NCI-H2107 (cell line): ENCODE measurements at regions not wholly inside any gene's neighbourhood (a gene's known extent, or its start where the extent isn't known, plus 50 kb on each side); places are given as distances from the start of the nearest gene placed in this dataset.

Source experiments
- DNase-seq: peaks from one replicate; lab custom pipeline; 2025; lab: John Stamatoyannopoulos, UW

GRCh38 chr13:103961784-103962183, 895.6 kb upstream of the SLC10A2 start:
- DNase-seq = no peak

GRCh38 chr13:103961129-103961528, 894.9 kb upstream of the SLC10A2 start:
- DNase-seq = no peak

GRCh38 chr13:103960001-103960400, 893.8 kb upstream of the SLC10A2 start:
- DNase-seq = no peak

- DNase-seq = no peak
Measured at GRCh38 chr13:103958691-103959090, 892.5 kb upstream of the SLC10A2 start.

- DNase-seq = no peak
Measured at GRCh38 chr13:103957939-103958338, 891.7 kb upstream of the SLC10A2 start.

- no peak for DNase-seq
Measured at GRCh38 chr13:103953859-103954258, 887.6 kb upstream of the SLC10A2 start.

- DNase-seq = no peak
Measured at GRCh38 chr13:103952183-103952582, 886.0 kb upstream of the SLC10A2 start.

GRCh38 chr13:103948426-103948825, 882.2 kb upstream of the SLC10A2 start:
- no peak for DNase-seq

GRCh38 chr13:103945836-103946235, 879.6 kb upstream of the SLC10A2 start:
- DNase-seq = no peak

- no peak for DNase-seq
Measured at GRCh38 chr13:103941506-103942140, 875.4 kb upstream of the SLC10A2 start.

- DNase-seq = no peak
Measured at GRCh38 chr13:103935117-103935516, 868.9 kb upstream of the SLC10A2 start.

GRCh38 chr13:103931885-103932284, 865.7 kb upstream of the SLC10A2 start:
- DNase-seq = no peak

- DNase-seq = no peak
Measured at GRCh38 chr13:103931331-103931845, 865.2 kb upstream of the SLC10A2 start.

- DNase-seq = no peak
Measured at GRCh38 chr13:103926118-103926517, 859.9 kb upstream of the SLC10A2 start.

- no peak for DNase-seq
Measured at GRCh38 chr13:103908911-103909310, 842.7 kb upstream of the SLC10A2 start.

- no peak for DNase-seq
Measured at GRCh38 chr13:103908274-103908673, 842.1 kb upstream of the SLC10A2 start.

- no peak for DNase-seq
Measured at GRCh38 chr13:103903790-103904189, 837.6 kb upstream of the SLC10A2 start.

GRCh38 chr13:103898481-103898880, 832.3 kb upstream of the SLC10A2 start:
- DNase-seq = no peak

GRCh38 chr13:103895835-103896531, 829.8 kb upstream of the SLC10A2 start:
- DNase-seq = no peak

- DNase-seq = no peak
Measured at GRCh38 chr13:103894626-103895025, 828.4 kb upstream of the SLC10A2 start.

- DNase-seq = no peak
Measured at GRCh38 chr13:103884101-103884723, 818.0 kb upstream of the SLC10A2 start.

GRCh38 chr13:103883698-103884097, 817.5 kb upstream of the SLC10A2 start:
- DNase-seq = no peak

- DNase-seq = no peak
Measured at GRCh38 chr13:103883164-103883563, 816.9 kb upstream of the SLC10A2 start.
